ENCODE measurements at regions not wholly inside any gene's neighbourhood (a gene's known extent, or its start where the extent isn't known, plus 50 kb on each side); places are given as distances from the start of the nearest gene placed in this dataset.

- TF ChIP-seq KMT2B (CRISPR knock-in tag; IDR thresholded peaks at IDR 0.05) = no peak
- no peak for TF ChIP-seq ZNF30 (CRISPR knock-in tag; IDR thresholded peaks at IDR 0.05)
- no peak for TF ChIP-seq ATF4 (CRISPR knock-in tag; IDR thresholded peaks at IDR 0.05)
- no peak for TF ChIP-seq TP53 (CRISPR knock-in tag; conservative IDR thresholded peaks at IDR 0.05)
- no peak for TF ChIP-seq ZNF207 (IDR thresholded peaks at IDR 0.05; ENCODE audit: borderline replicate concordance)
- no peak for TF ChIP-seq PRDM15 (CRISPR knock-in tag; IDR thresholded peaks at IDR 0.05)
- Histone ChIP-seq H3K36me3 (replicated peaks in 1 of 2; ENCODE audit: control insufficient read depth in 1 of 2, insufficient read depth in 2 of 2, low read length in 2 of 2) (no peaks in the 10 kb centered on the region), H2AFZ (ENCODE audit: low read length) (no peak overlapping the region), H3K9ac (ENCODE audit: insufficient read depth, low read depth, low read length) (no peak overlapping the region), H3K4me2 (ENCODE audit: low read depth, low read length) (no peak overlapping the region), H3K9me3 (ENCODE audit: low read length) (no peaks in the 10 kb centered on the region), H4K20me1 (ENCODE audit: insufficient read depth, low read length) (no peaks in the 10 kb centered on the region), H3K4me3 (replicated peaks in 1 of 3; ENCODE audit: insufficient read depth in 1 of 3, low read depth in 2 of 3, low read length in 3 of 3) (no peak overlapping the region), H3K4me1 (ENCODE audit: insufficient read depth, low read length) (no peaks in the 10 kb centered on the region), H3K27ac (ENCODE audit: extremely low read length, insufficient read depth, low read length) (no peak overlapping the region), H3K27me3 (ENCODE audit: control insufficient read depth in 1 of 2, insufficient read depth in 2 of 2, low read length in 2 of 2) (no peaks in the 10 kb centered on the region), H3K79me2 (ENCODE audit: insufficient read depth, low read length) (no peaks in the 10 kb centered on the region)
- no TSS peak for BruUV-seq (replicated peaks)
- FAIRE-seq = no peak
- intact Hi-C loops (cut with micrococcal nuclease; ENCODE audit: unreplicated experiment) = no loop called here
- 50% methylated on average over 1 of the region's 1 CpG for WGBS (ENCODE audit: low lambda C conversion rate)
- POLR2A ChIA-PET = no interaction called here
- no peak for ATAC-seq
- no peak for DNase-seq (ENCODE audit: low spot score)
- in situ Hi-C loops (cut with HindIII; ENCODE audit: extremely low pct_ligation_motif_present, low pct_unique_long_range_greater_than_20kb) = no loop called here
- CTCF ChIA-PET (ENCODE audit: low intra/inter-chr PET ratio, low total read pairs) = no interaction called here
Measured at GRCh38 chr3:168405288-168405687, 309.6 kb upstream of the GOLIM4 start.
